Activated CD4-positive, alpha-beta memory T cell treated with anti-CD3 and anti-CD28 coated beads for 36 hours (primary cell): ENCODE measurements at regions not wholly inside any gene's neighbourhood (a gene's known extent, or its start where the extent isn't known, plus 50 kb on each side); places are given as distances from the start of the nearest gene placed in this dataset.
A peak's percentile ranks its signal among the peaks of the same experiment; 100 is the strongest.
"Not testable (repeated sequence)": the region's sequence is repeated elsewhere in the genome, so short reads cannot be mapped to it uniquely, and the experiment has no call there.

Experiments
- CTCF ChIA-PET: fragments of 350-600 bp; sonication (Branson Sonifier 250); formaldehyde crosslinking; loops from one replicate; lab custom pipeline; 2021; ENCODE audit warnings: antibody characterized with exemption, inconsistent platforms; lab: Charles Lee
- POLR2A ChIA-PET: fragments of 350-600 bp; sonication (Branson Sonifier 250); formaldehyde crosslinking; loops from one replicate; lab custom pipeline; 2021; ENCODE audit warnings: antibody characterized with exemption; lab: Charles Lee
- DNase-seq: peaks from one replicate; pipeline ENCODE4 v3.0.0-alpha.2; 2020
- H3K27ac Mint-ChIP-seq: one replicate; pipeline ENCODE4 v1.8.0; 2021; ENCODE audit warnings: mixed read lengths
- H3K27me3 Mint-ChIP-seq: one replicate; pipeline ENCODE4 v1.8.0; 2021; ENCODE audit warnings: mixed read lengths
- H3K36me3 Mint-ChIP-seq: one replicate; pipeline ENCODE4 v1.8.0; 2021; ENCODE audit warnings: mixed read lengths
- H3K4me1 Mint-ChIP-seq: one replicate; pipeline ENCODE4 v1.8.0; 2021; ENCODE audit warnings: low read depth, mixed read lengths
- H3K4me3 Mint-ChIP-seq: one replicate; pipeline ENCODE4 v1.8.0; 2021; ENCODE audit warnings: mild to moderate bottlenecking, mixed read lengths
- H3K9me3 Mint-ChIP-seq: one replicate; pipeline ENCODE4 v1.8.0; 2021; ENCODE audit warnings: mixed read lengths
- intact Hi-C: fragments of 100-400 bp; cut with micrococcal nuclease; formaldehyde crosslinking; loops from one replicate; pipeline ENCODE4 v1.15.1; 2023

GRCh38 chr9:30012622-30013021 lies 2371.8 kb upstream of the ACO1 start:
- no peaks in the 10 kb centered on the region for H3K27me3 Mint-ChIP-seq
- DNase-seq, result no peak
- ChIA-PET POLR2A (no interaction called here), CTCF (no interaction called here)
- no peaks in the 10 kb centered on the region for H3K9me3 Mint-ChIP-seq
- H3K36me3 Mint-ChIP-seq, result no peaks in the 10 kb centered on the region
- H3K4me1 Mint-ChIP-seq, result no peaks in the 10 kb centered on the region
- intact Hi-C loops, result no loop called here
- no peak overlapping the region for H3K4me3 Mint-ChIP-seq
- H3K27ac Mint-ChIP-seq, result no peak overlapping the region

- CTCF ChIA-PET, result no interaction called here
- no peak for DNase-seq
- Mint-ChIP-seq H3K4me1 (no peaks in the 10 kb centered on the region), H3K27ac (no peak overlapping the region), H3K27me3 (no peaks in the 10 kb centered on the region), H3K9me3 (no peaks in the 10 kb centered on the region), H3K36me3 (no peaks in the 10 kb centered on the region), H3K4me3 (no peak overlapping the region)
- POLR2A ChIA-PET, result no interaction called here
- intact Hi-C loops, result no loop called here
Observed at GRCh38 chr9:30015073-30015472, 2369.4 kb upstream of the ACO1 start.

GRCh38 chr9:30020161-30020560 lies 2364.3 kb upstream of the ACO1 start:
- no peak for DNase-seq
- no peaks in the 10 kb centered on the region for H3K36me3 Mint-ChIP-seq
- no peaks in the 10 kb centered on the region for H3K4me1 Mint-ChIP-seq
- H3K27me3 Mint-ChIP-seq, result no peaks in the 10 kb centered on the region
- ChIA-PET POLR2A (no interaction called here), CTCF (no interaction called here)
- H3K4me3 Mint-ChIP-seq, result no peak overlapping the region
- intact Hi-C loops, result no loop called here
- H3K27ac Mint-ChIP-seq, result no peak overlapping the region
- no peaks in the 10 kb centered on the region for H3K9me3 Mint-ChIP-seq

DNA sequence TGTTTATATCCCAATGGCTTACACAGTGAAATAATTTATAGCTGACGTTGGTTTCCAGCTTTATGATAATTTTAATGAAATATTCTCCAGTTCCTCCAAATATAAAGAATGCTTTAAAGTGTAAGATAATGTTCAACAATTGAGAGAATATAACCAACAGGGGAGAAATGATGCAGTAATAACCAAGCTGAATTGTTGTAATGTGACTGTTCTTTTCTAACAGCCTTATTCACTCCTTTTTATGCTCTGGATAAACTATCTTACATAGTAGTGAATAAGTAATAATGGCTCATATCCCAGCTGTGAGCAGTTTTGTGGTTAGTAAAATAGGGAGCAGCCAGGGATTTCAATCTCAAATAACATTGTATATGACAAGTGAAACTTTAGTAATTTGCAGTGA lies 2348.7 kb upstream of the ACO1 start:
- no peaks in the 10 kb centered on the region for H3K27me3 Mint-ChIP-seq
- no peaks in the 10 kb centered on the region for H3K4me1 Mint-ChIP-seq
- no peak overlapping the region for H3K4me3 Mint-ChIP-seq
- intact Hi-C loops, result no loop called here
- peaks cover 8% of the 10 kb centered on the region for H3K9me3 Mint-ChIP-seq
- POLR2A ChIA-PET, result no interaction called here
- H3K27ac Mint-ChIP-seq, result no peak overlapping the region
- H3K36me3 Mint-ChIP-seq, result no peaks in the 10 kb centered on the region
- CTCF ChIA-PET, result no interaction called here
- no peak for DNase-seq

DNA sequence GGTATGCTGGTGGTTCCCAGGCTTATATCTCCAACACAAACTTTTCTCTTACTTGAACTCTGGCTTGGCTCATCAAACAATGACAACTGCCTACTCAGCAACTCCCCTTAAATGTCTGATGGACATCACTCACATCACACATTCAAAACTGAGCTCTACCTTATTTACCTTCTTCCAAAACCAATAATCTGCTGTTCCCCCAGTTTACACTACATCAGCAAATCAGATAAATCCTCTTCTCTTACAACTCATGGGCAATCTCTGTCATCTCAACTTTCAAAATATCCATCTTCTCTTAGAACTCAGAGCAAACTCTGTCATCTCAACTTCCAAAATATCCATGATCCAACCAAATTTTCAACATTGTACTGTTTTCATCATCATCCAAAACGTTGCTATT lies 2347.9 kb upstream of the ACO1 start:
- no peak overlapping the region for H3K4me3 Mint-ChIP-seq
- no peaks in the 10 kb centered on the region for H3K4me1 Mint-ChIP-seq
- no peaks in the 10 kb centered on the region for H3K27me3 Mint-ChIP-seq
- no peak overlapping the region for H3K27ac Mint-ChIP-seq
- no peaks in the 10 kb centered on the region for H3K36me3 Mint-ChIP-seq
- ChIA-PET POLR2A (no interaction called here), CTCF (no interaction called here)
- intact Hi-C loops, result no loop called here
- no peak for DNase-seq
- H3K9me3 Mint-ChIP-seq, result peaks cover 8% of the 10 kb centered on the region

DNA sequence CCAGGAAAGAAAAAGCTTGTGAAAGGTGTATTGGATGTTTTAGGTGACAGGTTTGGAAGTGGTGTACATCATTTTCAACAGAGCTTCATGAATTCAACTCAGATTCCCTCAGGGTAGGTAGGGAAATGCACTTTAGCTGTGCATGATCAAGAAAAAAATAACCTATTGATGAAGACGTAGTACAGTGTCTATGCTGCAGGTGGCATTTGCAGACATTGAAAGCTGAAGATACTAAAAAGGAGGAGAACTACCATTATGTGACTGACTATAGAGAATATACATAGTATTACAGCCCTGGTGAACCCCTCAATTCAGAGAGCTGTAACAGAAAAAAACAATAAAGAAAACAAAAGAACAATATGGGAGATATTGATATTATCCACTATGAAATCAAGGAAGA lies 2344.7 kb upstream of the ACO1 start:
- Mint-ChIP-seq H3K4me1 (no peaks in the 10 kb centered on the region), H3K4me3 (no peak overlapping the region), H3K9me3 (no peaks in the 10 kb centered on the region), H3K27ac (no peak overlapping the region), H3K36me3 (no peaks in the 10 kb centered on the region), H3K27me3 (no peaks in the 10 kb centered on the region)
- DNase-seq, result no peak
- ChIA-PET POLR2A (interaction anchor here (0.7 kb wide), 1 partner anchor 926 kb away, joined by 3 read pairs; no protein-coding TSS in a partner anchor), CTCF (interaction anchor here (0.7 kb wide), 1 partner anchor 14 kb away, joined by 3 read pairs; no protein-coding TSS in a partner anchor)
- intact Hi-C loops, result no loop called here

DNA sequence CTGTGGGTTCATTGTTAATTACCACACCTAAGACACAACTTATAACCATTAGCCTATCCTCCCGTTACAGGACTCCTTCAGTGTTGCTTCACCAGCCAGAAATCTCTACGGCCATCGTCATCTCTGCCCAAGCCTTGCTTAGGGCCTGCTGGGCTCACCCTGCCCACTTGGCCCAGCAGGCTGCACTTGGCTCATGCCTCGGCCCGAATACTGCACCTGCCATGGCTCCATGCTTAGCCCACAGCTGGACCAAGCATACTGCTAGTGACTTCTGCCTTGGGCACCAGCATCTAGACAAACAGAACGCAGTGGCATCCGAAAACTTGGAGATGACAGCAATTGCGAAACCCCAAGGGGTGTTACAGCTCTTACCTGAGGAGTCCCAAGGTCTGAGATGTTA lies 2336.0 kb upstream of the ACO1 start:
- Mint-ChIP-seq H3K27ac (no peak overlapping the region), H3K27me3 (no peaks in the 10 kb centered on the region), H3K9me3 (no peaks in the 10 kb centered on the region), H3K4me1 (no peaks in the 10 kb centered on the region), H3K4me3 (no peak overlapping the region), H3K36me3 (no peaks in the 10 kb centered on the region)
- DNase-seq, result no peak
- POLR2A ChIA-PET, result no interaction called here
- intact Hi-C loops, result no loop called here
- CTCF ChIA-PET, result interaction anchor here (0.8 kb wide), 1 partner anchor 1931 kb away, joined by 3 read pairs; no protein-coding TSS in a partner anchor

DNA sequence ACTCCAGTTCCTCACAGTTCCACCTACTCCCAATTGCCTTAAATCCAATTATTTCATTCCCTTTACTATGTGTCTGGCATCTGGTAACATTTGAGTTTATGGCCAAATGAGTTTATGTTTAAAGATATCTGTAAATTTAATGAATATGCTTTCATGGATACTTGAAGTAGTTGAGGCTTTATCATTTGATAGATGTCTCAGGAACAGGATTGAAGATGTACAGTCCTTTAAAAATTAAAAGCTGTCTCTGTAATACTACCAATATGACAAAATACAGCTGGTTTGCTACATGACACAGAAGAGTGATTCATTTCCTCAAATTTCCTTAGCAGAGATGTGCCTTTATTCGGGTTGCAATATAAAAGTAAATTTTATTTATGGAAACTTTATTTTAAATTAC lies 2326.0 kb upstream of the ACO1 start:
- ChIA-PET POLR2A (no interaction called here), CTCF (no interaction called here)
- intact Hi-C loops, result no loop called here
- Mint-ChIP-seq H3K27me3 (no peaks in the 10 kb centered on the region), H3K27ac (no peak overlapping the region), H3K36me3 (no peaks in the 10 kb centered on the region), H3K4me3 (no peak overlapping the region), H3K9me3 (no peaks in the 10 kb centered on the region), H3K4me1 (no peaks in the 10 kb centered on the region)
- no peak for DNase-seq

DNA sequence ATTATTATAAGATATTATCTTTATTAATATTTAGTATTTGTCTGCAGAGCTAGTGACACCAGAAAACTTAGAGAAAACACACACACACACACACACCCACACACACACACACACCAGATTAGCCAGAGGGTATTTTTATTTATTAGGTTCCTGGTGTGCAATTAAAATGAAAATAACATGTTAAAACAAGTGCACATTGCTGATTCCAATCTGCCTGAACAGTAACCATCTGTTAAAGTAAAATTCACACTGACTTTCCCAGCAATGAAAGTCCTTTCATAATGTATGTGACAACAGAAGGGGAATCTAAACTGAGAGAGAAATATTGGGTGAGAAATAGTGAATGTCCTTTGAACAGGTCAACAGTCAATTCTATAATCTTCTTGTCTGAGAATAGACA lies 2323.5 kb upstream of the ACO1 start:
- ChIA-PET POLR2A (no interaction called here), CTCF (no interaction called here)
- intact Hi-C loops, result no loop called here
- H3K4me3 Mint-ChIP-seq, result no peak overlapping the region
- no peak overlapping the region for H3K27ac Mint-ChIP-seq
- no peaks in the 10 kb centered on the region for H3K9me3 Mint-ChIP-seq
- no peak for DNase-seq
- H3K36me3 Mint-ChIP-seq, result no peaks in the 10 kb centered on the region
- no peaks in the 10 kb centered on the region for H3K4me1 Mint-ChIP-seq
- H3K27me3 Mint-ChIP-seq, result no peaks in the 10 kb centered on the region

DNA sequence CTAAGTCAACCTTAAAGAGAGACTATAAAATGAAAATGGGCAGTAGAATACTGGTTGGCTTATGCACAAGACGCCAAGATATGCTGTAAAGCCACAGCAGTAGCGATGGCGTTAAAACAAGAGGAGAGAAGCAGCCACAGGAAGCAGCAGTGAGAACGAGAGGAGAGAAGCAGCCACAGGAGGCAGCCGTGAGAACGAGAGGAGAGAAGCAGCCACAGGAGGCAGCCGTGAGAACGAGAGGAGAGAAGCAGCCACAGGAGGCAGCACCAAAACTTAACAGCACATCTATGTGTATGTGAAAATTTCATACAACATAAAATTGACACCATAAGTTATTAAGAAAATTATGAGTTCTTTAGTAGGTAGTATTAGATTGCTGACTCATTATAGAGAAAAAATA lies 2318.6 kb upstream of the ACO1 start:
- intact Hi-C loops, result no loop called here
- ChIA-PET POLR2A (no interaction called here), CTCF (no interaction called here)
- no peak overlapping the region for H3K27ac Mint-ChIP-seq
- H3K27me3 Mint-ChIP-seq, result no peaks in the 10 kb centered on the region
- no peak for DNase-seq
- no peaks in the 10 kb centered on the region for H3K9me3 Mint-ChIP-seq
- no peaks in the 10 kb centered on the region for H3K36me3 Mint-ChIP-seq
- no peaks in the 10 kb centered on the region for H3K4me1 Mint-ChIP-seq
- no peak overlapping the region for H3K4me3 Mint-ChIP-seq

DNA sequence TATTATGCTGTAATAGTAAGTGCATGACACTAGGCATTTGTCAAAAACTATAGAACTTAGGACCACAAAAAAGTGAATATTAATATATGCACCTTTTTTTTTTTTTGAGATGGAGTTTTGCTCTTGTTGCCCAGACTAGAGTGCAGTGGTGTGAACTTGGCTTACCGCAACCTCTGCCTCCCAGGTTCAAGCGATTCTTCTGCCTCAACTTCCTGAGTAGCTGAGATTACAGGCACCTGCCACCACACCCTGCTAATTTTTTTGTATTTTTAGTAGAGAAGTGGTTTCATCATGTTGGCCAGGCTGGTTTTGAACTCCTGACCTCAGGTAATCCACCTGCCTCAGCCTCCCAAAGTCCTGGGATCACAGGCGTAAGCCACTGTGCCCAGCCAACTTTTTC lies 2315.2 kb upstream of the ACO1 start:
- CTCF ChIA-PET, H3K4me1 Mint-ChIP-seq, intact Hi-C loops, DNase-seq, H3K36me3 Mint-ChIP-seq, H3K27ac Mint-ChIP-seq, H3K9me3 Mint-ChIP-seq, H3K4me3 Mint-ChIP-seq, H3K27me3 Mint-ChIP-seq: not testable (repeated sequence)
- POLR2A ChIA-PET, result interaction anchor here (0.6 kb wide), 1 partner anchor 480 kb away, joined by 3 read pairs; no protein-coding TSS in a partner anchor

DNA sequence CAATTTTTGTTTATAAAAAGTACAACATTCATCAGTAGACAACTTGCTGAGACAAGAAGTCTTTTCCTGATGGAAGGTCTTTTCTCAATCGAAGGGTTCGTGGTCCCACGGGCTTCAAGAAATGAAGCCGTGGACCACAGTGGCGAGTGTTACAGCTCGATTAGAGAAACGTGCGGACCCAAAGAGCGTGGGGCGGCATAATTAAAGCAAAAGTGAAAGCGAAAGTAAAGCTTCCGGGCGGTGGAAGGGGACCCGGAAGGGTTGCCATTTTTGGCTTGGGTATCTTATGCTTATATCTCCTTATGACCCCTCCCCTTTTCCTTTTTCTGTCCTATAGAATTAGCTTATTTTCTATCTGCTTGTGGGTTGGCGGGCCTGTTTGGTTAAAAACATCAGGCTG lies 2309.4 kb upstream of the ACO1 start:
- H3K27me3 Mint-ChIP-seq, result no peaks in the 10 kb centered on the region
- ChIA-PET CTCF (no interaction called here), POLR2A (no interaction called here)
- H3K4me1 Mint-ChIP-seq, result peaks cover 19% of the 10 kb centered on the region
- H3K9me3 Mint-ChIP-seq, result peaks cover 15% of the 10 kb centered on the region
- intact Hi-C loops, result loop anchor here (5.0 to 10.0 kb wide), 3 partner anchors 208 to 1270 kb away; no protein-coding TSS in a partner anchor
- peak overlapping the region; percentile 42 for H3K27ac Mint-ChIP-seq
- DNase-seq, result no peak
- H3K4me3 Mint-ChIP-seq, result no peak overlapping the region
- peaks cover 1% of the 10 kb centered on the region for H3K36me3 Mint-ChIP-seq

GRCh38 chr9:30075451-30076199 lies 2308.8 kb upstream of the ACO1 start:
- Mint-ChIP-seq H3K27ac (peak overlapping the region; percentile 42), H3K4me3 (no peak overlapping the region), H3K36me3 (peaks cover 1% of the 10 kb centered on the region), H3K27me3 (no peaks in the 10 kb centered on the region), H3K4me1 (peaks cover 19% of the 10 kb centered on the region), H3K9me3 (peaks cover 15% of the 10 kb centered on the region)
- POLR2A ChIA-PET, result no interaction called here
- peak; percentile 64 for DNase-seq
- CTCF ChIA-PET, result no interaction called here
- intact Hi-C loops, result loop anchor here (2.0 to 10.0 kb wide), 4 partner anchors 21 to 1269 kb away; no protein-coding TSS in a partner anchor
